HCT116 (cell line): ENCODE measurements at regions not wholly inside any gene's neighbourhood (a gene's known extent, or its start where the extent isn't known, plus 50 kb on each side); places are given as distances from the start of the nearest gene placed in this dataset.

ENCODE experiments used
- ATAC-seq: fragments of 200-7000 bp; cut with Tn5 transposase; 2 replicates; pipeline ENCODE4 v1.9.1; 2020; ENCODE audit warnings: mild to moderate bottlenecking, moderate library complexity
- BruUV-seq: library from RNA; stranded (reverse); fragments of 400-500 nt; replicated peaks from 2 replicates; lab custom pipeline; 2021; lab: Mats Ljungman, UMichigan
- CTCF ChIA-PET: fragments of 300-600 bp; sonication (Branson Sonifier 250); formaldehyde crosslinking; loops from one replicate; lab custom pipeline; 2021; ENCODE audit warnings: antibody characterized with exemption; lab: Charles Lee
- POLR2A ChIA-PET: fragments of 300-600, 350-600 bp; sonication (Branson Sonifier 250); formaldehyde crosslinking; loops from one replicate; lab custom pipeline; 2021; ENCODE audit warnings: antibody characterized with exemption; lab: Charles Lee
- RAD21 ChIA-PET, 2 experiments: fragments of 300-600 bp; sonication (Branson Sonifier 250); formaldehyde crosslinking; loops; one replicate each; lab custom pipeline; 2023; ENCODE audit warnings: low total read pairs in 2 of 2; ENCODE audit not compliant: uncharacterized antibody in 2 of 2, unreplicated experiment in 2 of 2, low non-redundant PET in 1 of 2; lab: Charles Lee
- DNase-seq: peaks from one replicate; pipeline ENCODE4 v3.0.0-alpha.2; 2010; ENCODE audit warnings: low read depth, low spot score
- H2AFZ ChIP-seq: fragments of 200-600 bp; shearing (Covaris generic), sonication (generic); 2 replicates; pipeline ENCODE4 v1.6.1; 2017; ENCODE audit warnings: low read depth, mixed run types, mixed read lengths, antibody characterized with exemption, low read length; ENCODE audit not compliant: poor library complexity, severe bottlenecking
- H3K27ac ChIP-seq: 2 replicates; pipeline ENCODE4 v1.5.1; 2012; ENCODE audit warnings: low read depth, low read length
- H3K27me3 ChIP-seq: fragments of 200-600 bp; sonication (generic); 2 replicates; pipeline ENCODE4 v1.6.1; 2016; ENCODE audit warnings: mixed run types, low read length, mixed read lengths; ENCODE audit not compliant: insufficient read depth
- H3K36me3 ChIP-seq, 2 experiments: fragments of 200-500 bp in 1 of 2; fragments of 200-600 bp in 1 of 2; sonication (Bioruptor generic) in 1 of 2; sonication (generic) in 1 of 2; 2 replicates each; pipeline versions ENCODE4 v1.5.1 to v1.6.1; 2014 to 2016; ENCODE audit warnings: low read length in 2 of 2, inconsistent platforms in 1 of 2, mixed read lengths in 1 of 2, mixed run types in 1 of 2; ENCODE audit not compliant: insufficient read depth in 2 of 2, control insufficient read depth in 1 of 2
- H3K4me1 ChIP-seq, 2 experiments: fragments of 200-600 bp in 1 of 2; sonication (generic) in 1 of 2; 2 replicates each; pipeline versions ENCODE4 v1.5.1 to v1.6.1; 2012 to 2017; ENCODE audit warnings: low read length in 2 of 2, inconsistent platforms in 1 of 2, mild to moderate bottlenecking in 1 of 2, mixed read lengths in 1 of 2, mixed run types in 1 of 2, moderate library complexity in 1 of 2; ENCODE audit not compliant: insufficient read depth in 2 of 2, control insufficient read depth in 1 of 2
- H3K4me2 ChIP-seq: fragments of 200-600 bp; sonication (generic); 2 replicates; pipeline ENCODE4 v1.6.1; 2017; ENCODE audit warnings: mixed run types, low read length, mixed read lengths
- H3K4me3 ChIP-seq, 2 experiments: fragments of 200-600 bp in 1 of 2; sonication (generic) in 1 of 2; replicated peaks in 1 of 2; 2 replicates each; pipeline ENCODE4 v1.5.1; 2011 to 2016; ENCODE audit warnings: low read length in 2 of 2, control low read depth in 1 of 2, low read depth in 1 of 2, mild to moderate bottlenecking in 1 of 2, mixed read lengths in 1 of 2, mixed run types in 1 of 2
- H3K79me2 ChIP-seq: fragments of 200-600 bp; sonication (generic); 2 replicates; pipeline ENCODE4 v1.6.1; 2017; ENCODE audit warnings: mild to moderate bottlenecking, mixed run types, low read length, moderate library complexity, mixed read lengths; ENCODE audit not compliant: insufficient read depth
- H3K9ac ChIP-seq: fragments of 200-600 bp; sonication (generic); 2 replicates; pipeline ENCODE4 v1.6.1; 2016; ENCODE audit warnings: low read length, mixed read lengths
- H3K9me2 ChIP-seq: fragments of 200-600 bp; sonication (generic), shearing (Covaris generic); 2 replicates; pipeline ENCODE4 v1.6.1; 2017; ENCODE audit warnings: mixed run types, mild to moderate bottlenecking, moderate library complexity; ENCODE audit not compliant: insufficient read depth
- H3K9me3 ChIP-seq, 2 experiments: fragments of 200-500 bp in 1 of 2; fragments of 200-600 bp in 1 of 2; sonication (Bioruptor generic) in 1 of 2; sonication (generic) in 1 of 2; 2 replicates each; pipeline ENCODE4 v1.6.1; 2014 to 2017; ENCODE audit warnings: low read length in 2 of 2, mixed read lengths in 2 of 2, inconsistent platforms in 1 of 2, low read depth in 1 of 2, mild to moderate bottlenecking in 1 of 2, mixed run types in 1 of 2, moderate library complexity in 1 of 2; ENCODE audit not compliant: control insufficient read depth in 1 of 2, insufficient read depth in 1 of 2
- H4K20me1 ChIP-seq: fragments of 200-600 bp; sonication (generic), shearing (Covaris generic); 2 replicates; pipeline ENCODE4 v1.6.1; 2017; ENCODE audit warnings: mixed run types, mild to moderate bottlenecking, moderate library complexity; ENCODE audit not compliant: insufficient read depth
- CBX3 ChIP-seq: IDR thresholded peaks from 2 replicates; pipeline ENCODE4 v1.6.1; 2012; ENCODE audit warnings: low read depth
- CEBPB ChIP-seq: IDR thresholded peaks from 2 replicates; pipeline ENCODE4 v1.6.1; 2012; ENCODE audit warnings: low read depth
- EGR1 ChIP-seq: IDR thresholded peaks from 2 replicates; pipeline ENCODE4 v1.6.1; 2012; ENCODE audit warnings: low read depth
- ELF1 ChIP-seq: IDR thresholded peaks from 2 replicates; pipeline ENCODE4 v1.6.1; 2012; ENCODE audit warnings: low read depth, borderline replicate concordance
- FOSL1 ChIP-seq: IDR thresholded peaks from 2 replicates; pipeline ENCODE4 v1.6.1; 2012; ENCODE audit warnings: low read depth
- MAX ChIP-seq: IDR thresholded peaks from 2 replicates; pipeline ENCODE4 v1.6.1; 2012
- POLR2A ChIP-seq: IDR thresholded peaks from 2 replicates; pipeline ENCODE4 v1.7.0; 2011; ENCODE audit warnings: borderline replicate concordance; ENCODE audit not compliant: insufficient read depth, insufficient read length; ENCODE audit errors: extremely low read depth
- POLR2AphosphoS5 ChIP-seq: IDR thresholded peaks from 2 replicates; pipeline ENCODE4 v1.6.1; 2011; ENCODE audit warnings: mild to moderate bottlenecking, low read depth, low read length, moderate library complexity
- RAD21 ChIP-seq: IDR thresholded peaks from 2 replicates; pipeline ENCODE4 v1.6.1; 2012; ENCODE audit warnings: low read depth, mild to moderate bottlenecking
- SIN3A ChIP-seq: IDR thresholded peaks from 2 replicates; pipeline ENCODE4 v1.6.1; 2012; ENCODE audit warnings: low read depth
- SP1 ChIP-seq: IDR thresholded peaks from 2 replicates; pipeline ENCODE4 v1.6.1; 2012; ENCODE audit warnings: low read depth
- SRF ChIP-seq: IDR thresholded peaks from 2 replicates; pipeline ENCODE4 v1.6.1; 2012; ENCODE audit warnings: low read depth
- TCF7L2 ChIP-seq: IDR thresholded peaks from 2 replicates; pipeline ENCODE4 v1.7.0; 2011; ENCODE audit warnings: borderline replicate concordance, inconsistent platforms; ENCODE audit not compliant: insufficient read depth, insufficient read length; ENCODE audit errors: extremely low read depth
- YY1 ChIP-seq: IDR thresholded peaks from 2 replicates; pipeline ENCODE4 v1.6.1; 2011; ENCODE audit warnings: low read length, low read depth, moderate library complexity, mild to moderate bottlenecking; ENCODE audit not compliant: insufficient replicate concordance; ENCODE audit errors: extremely low read depth
- ZBTB33 ChIP-seq: IDR thresholded peaks from 2 replicates; pipeline ENCODE4 v1.6.1; 2011; ENCODE audit warnings: mild to moderate bottlenecking, low read length, moderate library complexity; ENCODE audit not compliant: insufficient replicate concordance; ENCODE audit errors: extremely low read depth
- ZNF274 ChIP-seq: fragments of 200-500 bp; sonication (Bioruptor generic); IDR thresholded peaks from 2 replicates; pipeline ENCODE4 v1.6.1; 2014; ENCODE audit warnings: mild to moderate bottlenecking, low read depth, low read length, inconsistent platforms
- intact Hi-C: fragments of 100-400 bp; cut with micrococcal nuclease; formaldehyde crosslinking; loops from 2 replicates; pipeline ENCODE4 v1.10.0; 2022

- TF ChIP-seq POLR2AphosphoS5 (no peak), CEBPB (no peak), FOSL1 (no peak), EGR1 (no peak), MAX (no peak), SP1 (no peak), ELF1 (no peak), SIN3A (no peak), ZNF274 (no peak), TCF7L2 (no peak), CBX3 (no peak), ZBTB33 (no peak), POLR2A (no peak), SRF (no peak), YY1 (no peak), RAD21 (no peak)
- no peak for ATAC-seq
- no peaks in the 10 kb centered on the region for H3K79me2 ChIP-seq
- H3K4me1 ChIP-seq: no peaks in the 10 kb centered on the region
- H3K4me2 ChIP-seq: no peak overlapping the region
- no TSS peak for BruUV-seq
- peaks cover 0 to 22% of the 10 kb centered on the region in 2 experiments; a peak in 2 of 4 replicates for H3K9me3 ChIP-seq
- H4K20me1 ChIP-seq: no peaks in the 10 kb centered on the region
- H3K9ac ChIP-seq: no peak overlapping the region
- ChIA-PET CTCF (no interaction called here), POLR2A (no interaction called here), RAD21 (no interaction called here)
- H3K36me3 ChIP-seq: no peaks in the 10 kb centered on the region
- H3K27ac ChIP-seq: no peak overlapping the region
- H2AFZ ChIP-seq: no peak overlapping the region
- no peak for DNase-seq
- no peaks in the 10 kb centered on the region for H3K9me2 ChIP-seq
- no peak overlapping the region for H3K4me3 ChIP-seq
- intact Hi-C loops: no loop called here
- H3K27me3 ChIP-seq: no peaks in the 10 kb centered on the region
Observed at GRCh38 chr3:81161851-81162250, 599.6 kb downstream of the GBE1 start.
